NCI-H2107 treated with DMSO at 0.1 percent for 48 hours (cell line): ENCODE measurements at regions not wholly inside any gene's neighbourhood (a gene's known extent, or its start where the extent isn't known, plus 50 kb on each side); places are given as distances from the start of the nearest gene placed in this dataset.
"Not testable (repeated sequence)": the region's sequence is repeated elsewhere in the genome, so short reads cannot be mapped to it uniquely, and the experiment has no call there.

Experiments
- DNase-seq: peaks from one replicate; lab custom pipeline; 2025; ENCODE audit not compliant: unreplicated experiment; lab: John Stamatoyannopoulos, UW

DNA sequence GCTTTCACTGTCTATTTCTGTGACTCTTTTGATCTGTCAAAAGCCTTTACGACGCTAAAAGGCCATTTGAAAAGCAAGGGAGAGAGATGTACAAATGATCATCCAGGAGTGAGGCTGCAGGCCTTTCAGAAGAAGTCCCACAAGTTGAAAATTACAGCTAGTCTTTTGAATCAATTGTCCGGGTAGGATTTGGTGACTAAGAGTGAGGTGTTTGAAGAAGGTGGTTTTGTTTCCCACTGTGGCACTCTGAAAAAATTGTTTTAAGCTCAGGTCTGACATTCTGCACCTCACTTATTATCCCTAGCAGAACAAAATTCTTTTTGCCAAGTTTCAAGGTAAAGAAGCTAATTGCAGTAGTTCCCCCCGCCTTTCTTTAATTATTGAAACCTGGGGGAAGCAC is 50.8 kb upstream of the TMEM108 start:
- no peak for DNase-seq

GRCh38 chr3:132984181-132984580 is 54.0 kb upstream of the TMEM108 start:
- DNase-seq, result no peak

DNA sequence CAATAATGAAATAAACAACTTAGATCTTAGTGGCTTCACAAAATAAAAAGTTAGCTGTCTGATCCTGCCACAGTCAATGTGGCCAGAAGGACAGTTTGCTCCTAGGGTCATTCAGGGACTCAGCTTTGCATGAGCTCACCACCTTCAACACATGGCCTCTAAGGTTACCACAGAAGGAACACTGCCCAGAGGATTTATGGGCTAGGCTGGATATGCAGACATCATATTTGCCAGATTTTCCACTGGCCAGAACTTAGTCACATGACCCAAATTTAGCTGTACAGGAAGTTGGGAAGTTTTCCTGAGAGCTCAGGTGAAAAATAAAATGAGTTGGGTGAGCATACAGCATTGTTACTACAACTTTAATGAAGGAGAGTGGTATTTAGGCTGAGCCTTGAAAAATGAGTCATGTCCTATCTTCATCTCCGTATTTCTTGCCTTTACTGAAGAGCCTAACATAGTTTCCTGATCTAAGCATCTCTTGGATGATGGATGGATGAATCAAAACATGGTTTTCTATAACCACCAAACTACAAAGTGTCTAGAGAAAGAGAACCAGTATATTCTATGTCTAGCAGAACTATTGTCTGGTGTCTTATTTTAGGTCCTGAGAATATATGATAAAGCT is 54.9 kb upstream of the TMEM108 start:
- DNase-seq, result no peak

- no peak for DNase-seq
Measured at GRCh38 chr3:132981719-132982118, 56.5 kb upstream of the TMEM108 start.

- DNase-seq, result no peak
Measured at GRCh38 chr3:132980102-132980501, 58.1 kb upstream of the TMEM108 start.

- DNase-seq, result no peak
Measured at GRCh38 chr3:132979606-132980005, 58.6 kb upstream of the TMEM108 start.

GRCh38 chr3:132978946-132979345 is 59.2 kb upstream of the TMEM108 start:
- DNase-seq, result not testable (repeated sequence)

DNA sequence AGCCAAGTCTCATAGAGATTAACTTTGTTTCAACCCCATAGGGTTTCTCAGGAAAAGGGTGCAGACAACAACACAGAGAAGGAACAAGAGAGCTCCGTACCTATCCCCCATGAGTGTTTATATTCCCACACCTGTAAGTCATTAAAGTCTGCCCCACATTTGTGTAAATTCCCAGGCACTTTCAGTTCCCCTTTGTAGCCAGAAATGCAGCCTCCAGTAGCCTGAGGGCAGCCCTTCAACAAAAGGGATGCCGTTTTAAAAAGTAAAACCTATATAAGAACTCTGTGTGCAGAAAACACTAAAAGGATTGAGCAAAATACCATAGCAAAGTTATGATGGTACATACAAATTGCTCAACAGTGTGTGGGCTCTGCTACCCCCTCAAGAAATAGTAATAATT is 59.7 kb upstream of the TMEM108 start:
- no peak for DNase-seq

- no peak for DNase-seq
Measured at GRCh38 chr3:132974097-132974496, 64.1 kb upstream of the TMEM108 start.

DNA sequence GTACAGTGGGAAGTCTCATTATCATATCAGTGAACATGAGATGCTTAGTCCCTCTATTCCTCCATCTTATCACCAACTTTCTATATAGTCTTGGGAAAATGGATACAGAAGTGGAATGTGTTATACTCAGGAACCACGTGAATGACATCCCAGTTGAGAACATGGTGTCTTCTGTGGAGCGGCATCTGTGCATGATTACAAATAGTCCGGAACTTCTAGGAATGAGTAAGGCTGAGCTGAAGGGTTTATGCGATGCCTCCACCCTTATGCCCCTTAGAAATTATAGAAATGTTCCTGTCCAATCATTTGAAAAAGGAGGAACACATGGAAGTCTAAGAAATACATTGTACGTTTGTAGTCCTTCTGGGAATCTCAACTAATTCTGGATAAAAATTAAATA is 64.8 kb upstream of the TMEM108 start:
- DNase-seq, result no peak

- DNase-seq, result no peak
Measured at GRCh38 chr3:132972333-132972732, 65.9 kb upstream of the TMEM108 start.

DNA sequence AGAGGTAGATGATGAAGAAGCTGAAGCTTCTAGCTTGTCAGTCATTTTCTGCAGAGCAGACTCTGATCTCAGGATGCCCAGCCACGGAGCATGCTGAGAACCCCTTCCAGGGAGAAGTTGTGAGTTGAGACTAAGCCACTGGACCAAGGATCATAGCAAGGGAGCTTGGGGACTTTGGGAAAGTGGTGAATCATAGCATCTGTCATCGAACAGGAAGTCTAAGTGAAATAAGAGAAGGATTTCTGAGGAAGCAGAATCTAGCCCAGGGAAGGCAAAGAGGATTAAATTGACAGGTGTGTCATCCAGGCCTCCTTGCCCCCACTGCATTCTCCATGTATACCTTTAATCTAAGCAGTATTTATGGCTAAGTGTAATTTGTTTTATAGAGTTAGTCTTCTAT is 71.8 kb upstream of the TMEM108 start:
- DNase-seq, result no peak

GRCh38 chr3:132964266-132964665 is 73.9 kb upstream of the TMEM108 start:
- no peak for DNase-seq

DNA sequence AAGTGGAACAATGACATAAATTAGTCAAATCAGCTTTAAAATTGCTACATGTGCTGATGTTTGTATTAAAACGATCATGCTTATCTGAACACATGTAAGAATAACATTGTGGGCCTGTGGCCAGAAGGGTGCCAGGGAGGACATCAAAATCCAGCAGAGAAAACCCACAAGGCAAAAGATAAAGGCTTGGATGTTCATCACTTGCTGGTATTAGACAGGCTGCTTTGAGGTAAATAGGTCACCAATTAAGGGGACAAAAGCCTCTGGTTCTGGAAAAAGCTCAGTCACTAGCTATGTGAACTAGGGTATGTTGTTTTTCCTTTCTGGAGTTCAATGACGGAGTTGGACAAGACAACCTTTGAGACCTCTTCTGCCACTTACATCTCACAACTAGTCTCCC is 74.4 kb upstream of the TMEM108 start:
- no peak for DNase-seq

DNA sequence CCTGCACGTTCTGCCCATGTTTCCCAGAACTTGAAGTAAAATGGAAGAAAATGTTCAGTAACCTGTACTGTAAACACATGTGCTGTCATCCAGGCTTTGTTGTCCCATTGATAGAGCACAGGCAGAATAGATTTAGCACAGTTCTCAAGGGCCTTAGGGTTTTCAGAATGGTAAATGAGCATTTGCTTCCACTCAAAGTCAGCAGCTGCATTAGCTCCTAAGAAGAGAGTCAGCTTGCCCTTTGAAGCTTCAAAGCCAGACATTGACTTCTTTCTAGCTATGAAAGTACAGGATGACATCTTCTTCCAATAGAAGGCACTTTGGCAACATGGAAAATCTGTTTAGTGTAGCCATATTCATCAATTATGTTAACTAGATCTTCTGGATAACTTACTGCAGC is 76.2 kb upstream of the TMEM108 start:
- DNase-seq, result no peak

DNA sequence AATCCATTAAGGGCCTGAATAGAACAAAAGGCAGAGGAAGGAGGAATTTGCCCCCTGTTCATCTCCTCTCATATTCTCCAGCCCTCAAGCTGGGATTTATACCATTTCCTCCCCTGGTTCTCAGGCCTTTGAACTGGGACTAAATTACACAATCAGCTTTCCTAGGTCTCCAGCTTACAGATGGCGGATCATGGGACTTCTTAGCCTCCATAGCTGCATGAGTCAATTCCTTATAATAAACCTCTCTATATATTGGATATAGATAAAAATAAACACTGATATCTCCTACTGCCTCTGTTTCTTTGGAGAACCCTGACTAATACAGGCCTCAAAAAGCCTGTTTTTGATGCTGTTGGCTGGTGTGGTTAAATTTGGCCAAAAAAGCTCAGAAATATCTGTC is 84.5 kb upstream of the TMEM108 start:
- no peak for DNase-seq

DNA sequence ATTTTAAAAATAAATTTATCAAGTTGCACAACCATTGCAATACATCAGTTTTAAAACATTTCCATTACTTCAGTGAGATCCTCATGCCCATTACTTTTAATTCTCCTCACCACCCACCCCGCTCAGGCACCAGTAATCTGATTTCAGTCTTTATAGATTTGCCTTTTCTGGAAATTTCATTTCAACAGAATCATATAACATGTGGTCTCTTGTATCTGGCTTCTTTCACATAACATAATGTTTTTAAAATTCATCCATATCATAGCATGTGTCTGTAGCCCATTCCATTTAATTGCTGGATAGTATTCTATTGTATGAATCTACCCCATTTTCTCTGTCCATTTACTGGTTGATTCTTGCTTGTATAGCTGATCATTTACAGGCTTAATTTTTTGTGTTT is 110.3 kb upstream of the TMEM108 start:
- no peak for DNase-seq

GRCh38 chr3:132926098-132926497 is 112.1 kb upstream of the TMEM108 start:
- DNase-seq, result no peak

- no peak for DNase-seq
Measured at GRCh38 chr3:132925256-132925930, 112.8 kb upstream of the TMEM108 start.

- DNase-seq, result no peak
Measured at GRCh38 chr3:132916096-132916495, 122.1 kb upstream of the TMEM108 start.

GRCh38 chr3:132912416-132912753 is 125.8 kb upstream of the TMEM108 start:
- DNase-seq, result no peak

GRCh38 chr3:132911741-132912415 is 126.3 kb upstream of the TMEM108 start:
- no peak for DNase-seq

DNA sequence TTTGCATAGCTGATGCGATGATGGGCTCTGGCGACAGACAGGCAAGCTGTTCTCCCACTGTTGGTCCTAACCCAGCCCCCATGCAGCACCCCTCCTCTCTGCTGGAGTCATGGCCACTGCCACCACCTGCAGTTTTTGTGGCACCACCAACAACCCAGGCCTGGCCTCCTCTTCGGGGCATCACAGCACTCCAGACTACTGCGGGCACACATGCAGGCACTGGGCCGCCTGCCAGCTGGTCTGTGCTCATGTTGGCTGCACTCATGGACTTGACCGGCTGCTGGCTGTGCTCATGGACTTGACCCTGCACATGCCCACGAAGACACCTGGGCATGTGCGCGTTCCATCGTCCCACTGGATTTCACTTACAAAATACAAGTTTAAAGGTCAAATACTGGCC is 130.9 kb upstream of the TMEM108 start:
- no peak for DNase-seq
